ENCODE measurements at regions not wholly inside any gene's neighbourhood (a gene's known extent, or its start where the extent isn't known, plus 50 kb on each side); places are given as distances from the start of the nearest gene placed in this dataset.
A peak's percentile ranks its signal among the peaks of the same experiment; 100 is the strongest.

DNA sequence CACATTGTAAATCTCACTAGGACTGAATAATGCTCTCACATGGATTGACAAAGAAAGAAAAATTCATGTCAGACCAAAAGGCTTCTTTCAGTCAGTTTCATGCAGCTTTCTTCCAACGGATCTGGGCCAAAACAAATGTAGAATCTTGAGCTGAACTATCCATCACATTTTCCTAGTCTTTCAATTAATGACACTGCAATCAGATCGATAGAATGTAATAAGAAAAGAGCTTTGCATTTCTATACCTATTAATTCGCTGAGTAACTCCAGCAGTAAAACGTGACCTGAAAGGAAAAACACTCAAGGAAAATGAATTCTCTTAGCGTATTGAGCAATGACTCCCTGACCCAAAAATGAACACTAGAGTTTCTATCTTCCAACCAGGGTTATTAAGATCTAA, 194.8 kb upstream of the BLID start:
- no peak for DNase-seq

DNA sequence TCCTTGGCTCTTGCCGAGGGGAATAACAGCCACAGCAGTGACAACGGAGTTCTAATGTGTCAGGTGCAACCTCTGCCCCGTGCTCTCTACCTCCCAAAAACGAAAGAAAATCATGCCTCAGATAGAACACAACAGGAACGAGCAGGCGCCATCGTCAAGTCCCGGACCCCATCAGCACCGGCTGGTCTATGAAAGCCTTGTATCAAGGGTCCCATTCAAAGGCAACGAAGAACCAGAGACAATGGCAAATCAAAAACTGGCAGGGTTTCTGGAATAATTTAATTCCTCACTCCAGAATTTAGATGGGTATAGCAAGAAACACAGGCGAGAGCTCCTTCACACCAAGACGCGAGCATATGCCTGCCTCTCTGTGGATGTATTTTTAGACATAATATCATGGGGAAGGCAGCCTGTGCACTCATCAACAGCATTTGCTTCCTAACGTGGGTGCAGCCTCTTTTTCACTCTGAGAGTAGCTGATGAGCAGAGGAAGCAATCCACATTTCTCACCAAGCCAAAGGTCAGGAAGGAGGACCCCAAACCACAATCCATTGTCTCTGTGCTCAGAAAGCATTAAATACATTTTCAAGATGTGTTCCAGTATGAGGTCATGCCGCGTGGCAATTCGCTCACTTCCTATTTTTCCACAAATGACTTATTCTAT, 193.4 kb upstream of the BLID start:
- DNase-seq, result peak; percentile 38

DNA sequence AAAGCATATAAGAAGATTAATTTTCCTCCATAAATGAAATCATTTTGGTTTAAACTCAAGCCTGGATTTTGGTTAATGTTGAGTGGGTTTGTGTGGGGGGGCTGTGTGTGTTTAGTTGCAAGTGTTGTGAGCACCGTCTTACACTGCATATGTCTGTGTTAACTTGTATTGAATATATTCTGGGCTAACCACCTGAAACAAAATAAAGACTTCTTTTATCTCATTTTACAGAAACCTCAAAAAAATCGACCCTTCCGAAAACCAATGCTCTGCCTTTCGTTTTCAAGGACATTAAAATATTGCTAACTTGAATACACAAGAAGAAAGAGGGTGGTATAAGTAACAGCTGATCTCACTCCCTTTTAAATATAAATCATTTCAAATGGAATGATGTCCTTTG, 192.2 kb upstream of the BLID start:
- DNase-seq, result no peak

DNA sequence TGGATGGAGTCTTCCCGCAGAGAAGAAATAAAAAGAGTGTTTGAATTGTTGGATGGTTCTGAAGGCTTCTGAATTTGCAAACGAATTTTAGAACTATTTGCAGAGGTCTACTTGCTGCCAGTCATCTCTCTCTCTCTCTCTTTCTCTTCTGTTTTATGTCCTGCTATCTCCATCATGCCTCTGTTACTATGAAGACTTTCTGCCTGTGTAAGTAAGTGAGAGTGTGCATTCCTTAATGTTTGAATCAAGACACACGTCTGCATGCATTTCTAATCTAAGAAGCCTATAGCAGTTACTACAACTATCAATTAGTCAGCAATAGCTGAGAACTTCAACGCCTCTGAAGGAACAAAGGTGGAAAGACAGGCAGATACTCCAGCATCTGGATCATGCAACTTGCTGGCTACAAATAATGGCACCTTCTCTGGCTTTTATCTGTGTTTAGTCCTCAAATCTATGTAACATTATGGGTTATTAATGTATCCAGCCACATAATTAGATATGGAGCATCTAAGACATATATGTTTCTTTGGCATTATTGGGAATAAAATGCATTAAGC, 191.5 kb upstream of the BLID start:
- DNase-seq, result no peak

DNA sequence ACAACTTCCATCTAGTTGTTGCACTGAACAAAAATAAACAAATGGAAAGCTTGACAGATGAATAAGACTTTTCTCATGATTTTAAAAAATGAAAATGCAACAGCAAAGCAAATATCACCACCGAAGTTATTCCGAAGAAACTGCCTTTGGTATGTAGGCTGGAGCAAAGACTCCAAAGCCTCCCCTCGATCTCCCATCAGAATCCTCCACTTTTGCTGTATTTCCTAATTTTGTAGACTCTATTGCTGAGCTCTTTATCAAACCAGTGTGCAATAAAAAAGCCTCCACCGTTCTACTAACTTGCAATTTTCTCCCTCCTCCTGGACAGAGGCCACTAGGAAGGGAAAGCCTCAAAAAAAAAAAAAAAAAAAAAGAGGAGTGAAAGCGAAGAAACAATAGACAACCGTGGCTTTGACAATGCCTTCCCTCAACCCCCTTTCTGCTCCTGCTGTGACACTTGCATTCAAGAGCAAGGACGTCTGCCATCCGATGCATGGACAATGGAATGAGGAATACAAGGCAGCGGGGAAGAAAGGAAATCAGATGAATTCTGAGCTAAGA, 190.9 kb upstream of the BLID start:
- no peak for DNase-seq

DNA sequence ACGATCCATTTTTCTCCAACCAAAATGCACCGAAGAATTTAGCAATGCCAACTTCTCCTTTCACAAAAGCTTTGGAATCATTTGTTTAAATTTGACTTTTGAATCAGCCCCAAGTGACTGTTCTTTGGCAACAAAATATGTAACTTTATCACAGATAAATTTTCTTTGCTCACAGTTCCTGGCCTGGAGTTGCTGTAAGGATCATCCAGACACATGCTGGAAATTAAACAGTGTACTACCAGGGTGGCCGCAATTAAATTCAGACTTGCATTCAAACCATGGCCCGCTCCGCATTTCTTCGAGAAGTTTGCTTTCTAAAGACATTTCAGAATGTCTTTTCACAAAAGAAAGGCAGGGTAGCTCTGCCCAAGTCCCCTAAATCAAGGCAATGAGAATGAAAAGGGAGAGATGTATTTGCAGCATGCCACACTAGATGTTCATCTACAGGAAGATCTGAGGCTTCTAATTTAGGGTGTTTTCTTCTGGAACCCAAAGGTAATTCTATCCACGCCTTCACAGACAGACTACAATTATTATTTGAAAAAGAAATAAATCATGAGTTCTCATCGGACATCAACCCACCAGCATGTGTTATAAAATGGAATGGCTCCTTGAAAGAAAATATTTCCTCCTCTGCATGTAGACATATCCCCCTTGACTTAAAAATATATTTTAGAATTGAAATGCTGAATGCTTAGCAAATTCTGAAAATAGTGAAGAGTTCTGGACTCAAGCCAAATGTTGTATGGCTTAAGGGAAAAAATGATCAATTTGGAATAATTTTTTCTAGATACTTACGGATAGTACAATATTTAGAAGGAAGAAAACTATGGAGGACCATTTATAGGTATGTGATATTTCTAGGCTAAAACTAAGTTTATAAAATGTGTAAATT, 189.7 kb upstream of the BLID start:
- peak; percentile 26 for DNase-seq

DNA sequence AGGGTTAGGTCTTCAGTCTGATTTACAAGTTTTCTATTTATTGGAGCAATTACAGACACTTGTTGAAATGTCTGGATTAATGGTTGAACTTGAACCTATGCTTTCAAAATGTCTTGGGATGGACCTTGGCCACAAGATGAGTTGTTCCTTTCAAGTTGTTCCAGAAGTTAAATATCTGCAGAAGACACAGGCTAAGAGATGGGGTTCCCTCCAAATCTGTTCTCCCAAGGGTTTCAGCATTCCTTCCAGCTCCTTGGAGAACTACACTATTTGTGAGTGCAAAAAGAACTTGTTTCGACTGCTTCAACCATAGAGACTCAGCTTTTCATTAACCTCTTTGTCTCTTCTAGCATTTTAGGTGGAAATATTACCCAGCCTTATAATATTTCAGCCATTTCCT, 189.0 kb upstream of the BLID start:
- peak; percentile 27 for DNase-seq

DNA sequence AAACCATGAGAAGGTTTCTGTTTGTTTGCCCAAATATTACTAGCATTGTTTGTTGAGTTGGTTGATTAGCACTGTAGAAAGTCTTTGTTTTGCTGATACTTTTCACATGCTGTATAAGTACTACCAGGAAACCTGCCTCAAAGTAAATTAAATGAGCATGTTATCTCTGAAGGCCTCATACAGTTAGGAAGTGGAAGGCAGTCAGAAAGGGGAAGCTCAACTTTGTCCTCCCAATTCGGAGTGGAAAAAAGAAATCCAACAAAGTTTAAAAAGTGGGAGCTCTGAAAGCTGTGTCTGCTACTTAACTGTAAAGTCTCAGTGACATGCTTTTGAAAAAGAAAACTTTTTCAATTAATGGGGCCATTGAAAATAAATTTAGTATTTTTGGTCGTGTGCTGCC, 188.3 kb upstream of the BLID start:
- no peak for DNase-seq

DNA sequence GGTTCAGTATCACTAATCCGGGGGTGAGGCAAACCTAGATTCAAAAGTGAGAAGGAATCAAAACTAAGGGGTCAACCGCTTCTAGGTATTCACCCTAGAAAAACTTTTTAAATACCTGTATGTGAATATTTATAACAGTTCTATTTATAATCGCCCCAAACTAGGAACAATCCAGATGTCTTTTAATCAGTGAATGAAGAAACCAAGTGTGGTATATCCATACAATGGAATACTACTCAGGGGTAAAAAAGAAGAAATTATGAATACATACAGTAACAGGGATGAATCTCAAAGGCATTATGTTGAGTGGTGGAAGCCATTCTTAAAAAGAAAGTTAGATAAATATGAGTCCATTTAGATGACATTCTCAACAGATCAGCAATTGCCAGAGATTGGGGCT, 178.0 kb upstream of the BLID start:
- no peak for DNase-seq

DNA sequence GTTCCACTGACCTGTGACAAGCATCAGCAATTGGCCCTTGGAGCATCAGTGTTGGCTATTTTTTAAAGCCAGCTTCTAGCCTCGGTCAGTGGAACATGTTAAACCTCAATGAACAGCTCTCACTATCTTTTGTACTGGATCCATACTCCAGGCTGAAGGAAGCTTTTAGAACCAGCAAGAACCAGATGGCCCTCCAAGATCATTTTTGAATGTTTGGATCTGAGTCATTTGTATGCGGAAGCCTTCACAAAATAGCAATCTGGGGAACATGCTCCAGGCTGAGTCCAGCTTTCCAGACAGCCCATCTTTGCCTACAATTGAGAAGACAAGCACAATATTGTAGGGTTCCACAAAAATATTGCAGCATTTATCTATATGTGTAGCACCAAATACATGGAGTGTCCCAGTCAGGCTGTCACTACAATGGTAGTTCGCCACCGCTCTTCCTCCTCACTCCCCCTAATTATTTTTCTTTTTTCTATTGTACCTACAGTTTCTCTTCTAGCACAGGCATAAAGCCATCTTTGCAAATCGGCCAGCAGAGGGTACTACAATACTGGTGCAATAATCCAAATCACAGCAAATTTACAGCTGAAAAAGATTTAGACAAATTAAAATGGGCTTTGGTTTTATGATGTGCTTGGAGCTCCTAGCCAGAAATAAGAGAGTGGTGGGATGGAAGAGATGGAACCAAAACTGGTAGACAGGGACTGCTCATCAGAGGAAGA, 177.4 kb upstream of the BLID start:
- DNase-seq, result no peak

DNA sequence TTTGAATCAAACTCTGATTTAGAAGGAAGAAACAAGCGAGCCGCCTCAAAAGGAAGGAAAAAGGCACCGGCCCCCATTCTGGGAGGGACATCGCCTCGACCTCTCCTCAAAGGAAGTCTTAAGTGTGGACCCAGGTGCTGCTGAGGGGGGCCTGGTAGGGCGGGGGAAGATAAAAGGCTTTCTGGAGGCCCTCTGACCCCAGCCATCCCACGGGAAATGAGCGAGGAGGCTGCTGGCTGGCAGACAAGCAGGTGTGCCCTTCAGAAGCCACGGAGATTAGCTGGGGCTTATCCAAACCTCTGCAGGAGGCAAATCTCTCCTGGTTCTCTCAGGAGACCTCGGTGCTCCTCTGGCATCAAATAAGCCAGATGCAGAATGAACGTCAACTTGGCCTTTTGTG, 171.4 kb upstream of the BLID start:
- DNase-seq, result no peak

DNA sequence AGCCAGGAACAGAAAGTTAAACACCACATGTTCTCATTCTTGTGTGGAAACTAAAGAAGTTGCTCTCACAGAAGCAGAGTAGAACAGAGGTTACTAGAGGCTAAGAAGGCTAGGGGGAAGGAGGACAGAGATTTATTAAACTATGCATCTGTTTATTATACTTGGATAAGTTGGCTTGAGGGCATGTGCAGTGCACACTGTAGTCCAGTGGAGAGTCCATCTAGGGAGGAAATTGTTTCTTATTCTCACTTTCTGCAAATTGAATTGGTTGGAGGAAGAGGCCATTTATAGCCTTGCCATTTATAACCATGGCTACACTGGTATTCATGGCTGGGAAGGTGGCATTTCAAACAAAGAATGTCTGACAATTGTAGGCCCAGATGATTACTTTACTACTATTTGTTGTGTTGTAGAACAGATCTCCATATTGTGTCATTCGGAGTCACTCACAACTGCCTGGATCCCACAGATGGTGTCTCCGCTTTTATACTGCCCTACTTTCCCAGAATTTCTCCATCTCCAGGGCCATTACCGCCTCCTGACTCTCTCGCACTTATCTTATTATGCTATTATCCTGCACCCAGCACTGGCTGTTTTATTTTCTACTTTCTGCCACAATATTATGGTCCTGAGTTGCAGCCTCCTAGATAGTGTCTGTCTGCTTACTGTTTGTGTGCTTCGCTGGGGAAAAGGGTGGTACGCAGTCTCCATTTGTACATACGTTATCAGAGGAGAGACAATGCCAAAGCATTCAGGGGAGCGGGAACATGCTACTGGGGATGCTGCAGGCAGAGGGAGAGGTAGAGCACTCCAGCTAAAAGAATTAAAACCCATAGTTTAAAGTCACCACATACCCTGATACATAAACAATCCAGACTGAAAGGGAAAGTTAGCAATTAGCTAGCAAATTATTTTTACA, 169.3 kb upstream of the BLID start:
- DNase-seq, result no peak

DNA sequence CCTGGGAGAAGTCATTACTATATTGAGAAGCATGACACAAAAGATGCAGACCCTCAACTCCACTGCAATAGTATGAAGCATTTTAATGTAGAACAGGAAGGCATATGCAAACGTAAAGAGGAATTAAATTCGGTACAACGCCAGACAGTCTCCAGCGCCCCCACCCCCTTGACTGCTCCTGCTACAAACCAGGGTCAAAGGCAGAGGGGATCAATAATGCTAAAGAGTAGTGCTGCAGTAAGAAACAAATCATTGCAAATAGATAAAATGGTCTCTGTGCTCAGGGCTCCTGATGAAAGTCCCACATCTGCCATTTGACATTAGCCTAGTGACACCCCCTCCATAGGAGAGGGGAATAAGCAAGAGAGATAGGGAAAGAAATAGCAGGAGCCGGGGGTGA, 164.9 kb upstream of the BLID start:
- no peak for DNase-seq

DNA sequence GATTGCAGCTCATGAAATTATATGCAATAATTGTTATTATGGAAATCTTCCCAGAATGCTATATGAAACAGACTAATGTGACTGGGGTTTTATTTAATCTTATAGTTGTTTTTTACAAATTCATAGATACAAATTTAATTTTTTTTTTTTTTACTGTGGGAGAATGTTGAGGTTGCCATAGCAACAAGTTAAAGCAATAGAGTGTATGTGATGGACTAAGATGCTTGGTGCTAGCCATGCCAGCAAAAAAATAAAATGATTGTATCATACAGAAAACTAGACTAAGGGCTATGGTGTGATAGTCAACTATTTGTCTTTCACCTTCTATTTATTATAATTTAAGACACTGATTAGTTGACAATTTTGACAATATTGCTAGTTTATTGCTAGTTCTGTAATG, 163.2 kb upstream of the BLID start:
- no peak for DNase-seq

DNA sequence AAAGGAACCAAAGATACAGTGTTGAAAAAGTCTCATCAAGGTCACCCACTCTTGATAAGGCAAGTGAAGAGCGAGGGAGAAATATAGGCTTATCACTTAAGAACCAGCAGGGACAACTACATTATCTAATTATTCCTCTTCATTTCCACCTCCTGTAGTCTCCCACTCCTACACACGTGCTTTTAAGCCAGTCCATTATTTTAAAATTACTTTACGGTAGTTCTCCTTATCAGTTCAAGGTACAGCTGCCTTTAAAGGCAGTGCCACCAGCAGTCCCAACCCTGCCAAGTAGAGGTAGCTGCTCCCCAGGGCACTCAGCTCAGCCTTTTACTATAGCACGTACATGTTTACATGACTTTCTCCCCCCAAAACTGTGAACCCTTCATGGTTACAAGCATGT, 161.5 kb upstream of the BLID start:
- DNase-seq, result no peak

DNA sequence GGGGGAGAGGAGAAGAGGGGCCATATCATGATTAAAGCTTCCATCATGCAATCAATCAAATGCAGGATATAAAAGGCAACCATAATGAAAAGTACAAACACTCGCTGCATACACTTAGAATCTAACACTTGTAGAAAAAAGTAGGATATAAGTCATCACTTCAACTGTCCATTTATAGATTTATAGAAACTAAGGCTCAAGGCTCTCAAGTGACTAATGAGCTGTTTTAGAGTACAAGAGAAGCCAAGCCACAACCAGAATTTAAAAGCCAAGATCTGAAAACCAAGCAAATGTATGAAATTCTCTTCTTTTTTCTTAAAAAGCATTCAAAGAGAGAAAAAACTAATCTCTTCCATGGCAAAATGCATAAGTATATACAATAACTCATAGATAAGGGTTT, 160.2 kb upstream of the BLID start:
- no peak for DNase-seq

DNA sequence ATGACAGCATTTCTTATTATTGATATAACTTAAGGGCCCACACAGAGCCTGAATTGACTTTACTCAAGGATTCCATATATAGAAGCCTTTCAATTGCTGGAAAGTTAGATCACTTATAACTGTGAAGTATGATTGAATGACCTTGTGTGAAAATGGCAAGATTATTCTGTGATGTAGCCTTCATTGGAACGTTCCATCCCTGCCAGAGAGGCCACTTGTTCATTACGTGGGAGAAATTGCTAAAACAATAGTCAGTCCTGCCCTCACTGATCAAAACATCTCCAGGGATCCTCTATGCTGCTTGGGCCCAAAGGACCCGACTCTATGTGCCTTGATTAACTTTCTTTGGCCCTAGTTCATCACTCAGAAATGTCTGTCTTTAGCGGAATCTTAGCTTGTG, 159.5 kb upstream of the BLID start:
- DNase-seq, result no peak

DNA sequence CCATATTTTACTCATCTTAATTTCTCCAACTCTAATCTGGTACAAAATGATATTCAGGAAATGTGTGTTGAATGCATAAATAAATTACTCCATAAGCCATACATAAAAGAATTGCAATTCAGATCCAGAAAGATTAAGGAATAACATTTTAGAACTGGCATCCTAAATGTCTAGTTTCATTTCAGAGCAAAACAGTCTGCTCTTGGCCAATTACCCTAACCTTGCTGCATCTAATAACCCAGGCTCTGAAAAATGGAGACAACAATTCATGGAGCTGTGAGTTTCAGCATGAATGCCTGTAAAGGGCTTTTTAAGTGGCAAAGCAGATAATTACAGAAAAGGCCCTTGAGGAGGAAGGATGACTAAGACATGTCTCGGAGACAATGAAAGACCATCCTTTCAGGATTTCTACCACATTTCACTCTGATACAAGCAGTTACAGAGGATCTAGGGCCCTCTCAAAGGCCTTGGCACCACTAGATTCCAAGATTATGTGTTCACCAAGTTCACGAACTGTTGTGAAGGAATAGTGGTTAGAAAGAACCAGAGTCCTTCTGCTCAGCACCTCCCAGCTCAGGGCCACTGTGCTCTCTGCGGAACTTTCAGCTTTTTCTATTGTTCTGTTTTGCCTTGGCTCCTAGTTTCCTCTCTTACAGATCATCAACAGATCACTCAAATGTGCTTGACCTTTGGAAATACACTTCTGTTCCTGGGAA, 157.6 kb upstream of the BLID start:
- DNase-seq, result no peak

DNA sequence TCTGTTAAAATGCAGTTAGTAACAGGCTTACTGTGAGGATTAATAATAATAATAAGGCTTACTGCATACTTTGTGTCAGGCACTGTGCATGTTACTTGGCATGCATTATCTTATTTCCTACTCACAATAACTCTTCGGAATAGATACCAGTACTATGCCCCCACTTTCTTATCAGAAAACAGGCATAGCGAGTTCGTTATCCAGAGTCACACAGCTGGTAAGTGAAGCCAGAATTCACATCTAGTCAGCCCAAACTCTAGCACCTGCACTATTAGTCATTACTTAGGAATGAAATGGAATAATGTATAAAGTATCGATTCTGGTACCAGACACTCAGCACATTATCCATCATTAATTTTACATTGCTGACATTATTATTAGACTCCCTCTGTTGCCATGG, 155.7 kb upstream of the BLID start:
- no peak for DNase-seq

DNA sequence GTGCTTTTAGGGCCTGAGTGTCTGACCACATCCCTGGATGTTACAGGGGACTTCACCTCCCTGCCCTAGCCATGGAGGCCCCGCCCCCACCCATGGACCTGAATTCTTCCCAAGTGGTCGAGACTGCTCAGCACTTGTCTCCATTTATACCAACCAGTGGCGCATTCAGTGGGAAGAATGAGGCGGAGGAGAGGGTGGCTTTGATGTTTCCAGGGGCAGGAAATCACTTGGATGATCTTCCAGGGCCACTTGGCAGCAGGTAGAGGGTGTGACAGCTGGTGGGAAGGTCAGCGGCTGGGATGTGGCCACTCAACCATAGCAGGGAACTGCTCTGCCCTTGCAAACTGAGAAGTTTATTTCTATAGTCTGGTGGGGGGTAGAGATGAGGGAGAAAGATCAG, 155.1 kb upstream of the BLID start:
- no peak for DNase-seq

DNA sequence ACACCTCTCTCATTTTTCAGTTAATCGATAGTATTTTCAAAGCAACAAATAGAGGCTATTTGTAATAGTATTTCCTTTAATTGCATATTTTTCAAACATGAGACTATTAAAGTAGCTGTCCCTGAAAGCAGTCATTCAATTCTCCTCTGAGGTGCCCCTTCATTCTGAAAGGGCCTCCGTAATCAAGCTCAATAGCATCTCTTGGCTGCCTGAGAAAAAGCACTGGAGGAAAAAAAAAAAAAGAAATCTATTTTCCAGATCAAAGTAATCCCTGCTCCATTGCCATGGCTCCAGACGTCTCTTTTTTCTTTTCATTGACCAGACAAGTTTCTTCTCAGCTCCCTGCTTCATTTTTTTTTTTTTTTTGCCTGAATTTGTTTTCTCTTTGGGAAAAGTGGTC, 154.5 kb upstream of the BLID start:
- no peak for DNase-seq

DNA sequence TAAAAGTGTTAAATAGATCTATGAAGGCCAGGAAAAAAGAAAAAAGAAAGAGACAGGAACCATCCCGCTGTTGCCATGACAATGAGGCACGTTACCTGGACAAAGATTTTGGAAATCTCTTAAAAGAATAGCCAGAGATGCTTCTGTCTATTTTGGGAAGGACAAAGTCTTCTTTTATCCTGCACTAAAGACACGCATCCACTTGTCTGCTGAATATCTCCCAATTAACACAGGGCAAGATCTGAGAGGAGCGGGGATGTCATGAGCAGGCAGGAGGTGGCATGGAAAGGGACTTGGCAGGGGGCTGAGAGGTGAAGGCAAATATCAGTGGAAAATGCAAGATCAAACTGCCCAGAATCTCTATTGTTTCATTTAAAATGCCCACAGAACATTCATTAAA, 153.8 kb upstream of the BLID start:
- no peak for DNase-seq

All from femur (tissue), 1 donor.